HG02870 (cell line): ENCODE measurements at regions not wholly inside any gene's neighbourhood (a gene's known extent, or its start where the extent isn't known, plus 50 kb on each side); places are given as distances from the start of the nearest gene placed in this dataset.

Source experiments
- ATAC-seq: cut with Tn5 transposase; IDR thresholded peaks from one replicate; pipeline ENCODE4 v1.9.1; 2021; ENCODE audit warnings: mild to moderate bottlenecking, moderate library complexity; ENCODE audit not compliant: unreplicated experiment

DNA sequence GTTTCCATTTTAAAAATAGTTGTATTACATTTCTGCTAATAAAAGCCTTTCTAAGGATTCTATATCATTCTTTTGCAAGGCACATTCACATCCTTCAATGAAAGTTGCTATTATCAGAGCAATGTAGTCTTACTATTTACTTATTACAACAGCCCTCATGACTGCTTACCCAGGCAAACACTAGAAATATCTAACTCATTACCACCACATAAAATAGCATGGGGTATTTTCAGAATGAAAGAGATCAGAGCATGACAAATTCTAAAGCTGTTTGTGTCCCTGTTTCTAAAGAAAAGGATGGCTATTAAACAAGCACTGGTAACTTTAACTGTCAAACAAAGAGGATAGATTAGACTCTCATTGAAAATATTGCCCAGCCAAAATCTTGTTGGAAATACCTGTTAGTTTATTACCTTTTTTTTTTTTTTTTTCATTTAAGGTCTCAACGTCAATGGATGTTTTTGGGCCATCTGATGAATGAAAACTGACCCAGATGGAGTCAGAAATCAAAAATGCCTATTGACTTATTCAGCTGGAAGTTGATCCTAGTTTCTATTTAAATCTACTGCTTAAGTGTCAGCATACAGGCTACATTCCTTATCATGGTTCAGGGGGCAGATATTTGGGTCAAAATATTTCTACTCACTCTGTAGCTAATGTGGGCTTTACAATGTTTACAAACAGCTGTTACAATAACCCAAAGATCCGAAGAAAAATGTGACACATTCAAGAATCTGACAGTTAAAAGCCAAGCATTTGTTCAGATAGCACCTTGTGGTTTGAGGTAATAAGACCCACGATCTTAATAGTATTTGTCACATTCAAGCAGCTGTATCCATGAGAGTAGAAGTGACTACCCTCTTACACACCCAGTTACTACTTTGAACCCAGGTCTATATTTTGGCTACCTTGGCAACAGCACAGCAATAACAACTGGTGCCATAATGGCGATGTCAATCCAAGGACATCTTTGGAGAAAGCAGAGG is 554.8 kb upstream of the MEF2C start:
- ATAC-seq = no peak

DNA sequence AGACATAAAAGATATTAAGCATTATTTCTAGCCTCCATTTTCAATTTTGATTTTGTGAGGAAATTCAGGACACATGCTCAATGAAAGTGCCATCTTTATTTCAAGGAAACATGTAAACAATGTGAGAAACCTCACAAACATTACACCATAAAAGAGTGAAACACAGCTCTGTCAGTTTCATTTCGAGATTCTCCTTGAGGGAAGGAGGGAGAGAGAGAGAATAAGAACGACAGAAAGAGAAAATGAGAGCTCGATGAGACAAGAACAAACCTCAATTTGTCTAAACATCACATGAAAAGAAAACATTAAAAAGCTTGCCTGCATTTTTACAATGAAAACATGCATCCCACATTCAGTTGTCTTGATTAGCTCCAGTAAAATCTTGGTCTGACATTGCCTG is 553.5 kb upstream of the MEF2C start:
- ATAC-seq = no peak

DNA sequence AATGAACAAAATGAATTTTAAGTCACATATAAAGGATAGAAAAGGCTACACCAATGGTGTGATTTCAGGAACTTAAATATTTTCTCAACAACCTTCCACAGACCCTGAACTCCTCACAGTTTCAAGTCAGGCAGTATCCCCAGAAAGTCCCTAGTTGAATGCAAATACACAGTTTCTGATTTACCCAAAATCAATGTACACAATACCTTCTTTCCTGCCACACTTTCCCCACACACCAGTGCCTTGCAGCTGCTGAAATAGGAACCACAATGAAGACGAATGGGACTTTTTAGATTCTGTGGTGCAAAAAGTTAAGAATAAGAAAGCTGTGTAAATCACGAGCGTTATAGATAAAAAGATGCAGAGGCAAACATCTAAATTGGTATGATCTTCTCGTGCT is 552.4 kb upstream of the MEF2C start:
- ATAC-seq = peak; percentile 80

DNA sequence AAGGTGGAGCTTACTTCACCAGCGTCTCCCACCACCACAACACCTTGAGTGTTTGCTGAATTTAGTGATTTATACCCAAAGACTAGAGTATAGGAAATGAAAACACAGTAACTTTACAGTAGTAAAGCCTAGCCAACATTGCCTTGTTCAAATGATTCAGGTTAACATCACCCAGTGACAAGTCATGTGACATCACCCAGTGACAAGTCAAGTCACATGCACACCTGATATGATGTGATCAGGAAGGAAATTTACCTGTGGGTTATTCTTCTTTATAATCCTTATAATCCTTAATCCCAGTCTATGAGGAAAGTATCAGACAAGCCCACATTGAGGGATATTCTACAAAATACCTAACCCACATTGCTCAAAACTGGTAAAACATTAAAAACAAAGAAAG is 545.6 kb upstream of the MEF2C start:
- ATAC-seq = no peak

DNA sequence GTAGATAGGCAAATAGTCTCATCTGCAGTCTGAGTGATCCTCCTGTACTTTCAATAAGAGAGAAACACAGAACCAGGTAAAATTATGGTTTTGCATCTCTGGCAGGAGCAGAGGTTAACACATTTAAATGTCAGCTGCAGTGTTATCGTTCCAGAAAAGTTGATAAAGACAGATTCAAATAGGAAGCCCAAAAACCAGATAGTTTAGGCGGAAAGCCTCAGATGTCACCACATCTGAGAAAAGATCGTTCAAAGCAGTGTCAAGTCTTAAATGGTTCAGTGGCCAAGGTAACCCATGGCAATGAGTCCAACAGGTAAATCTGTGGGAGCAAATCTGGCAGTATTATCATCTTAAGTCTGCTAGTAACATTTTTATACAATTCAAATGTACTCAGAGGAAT is 542.1 kb upstream of the MEF2C start:
- no peak for ATAC-seq

DNA sequence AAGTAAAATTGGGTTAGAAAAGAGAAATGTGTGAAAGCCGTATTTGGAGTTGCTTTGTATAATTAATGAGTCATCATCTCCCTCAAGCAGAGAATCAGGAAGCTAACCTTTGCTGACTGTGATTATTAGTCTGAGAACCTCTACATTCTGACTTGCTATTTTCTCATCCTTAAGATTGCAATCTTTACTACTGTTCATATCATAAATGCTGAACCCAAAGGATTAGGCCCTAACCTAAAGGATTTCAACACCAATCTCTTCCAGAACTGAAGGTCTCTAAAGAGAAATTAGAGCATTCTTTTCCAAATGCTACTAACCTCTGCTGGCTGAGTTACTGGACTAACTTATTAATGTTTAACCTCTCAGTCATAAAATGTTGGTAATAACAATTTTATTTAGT is 538.1 kb upstream of the MEF2C start:
- no peak for ATAC-seq

DNA sequence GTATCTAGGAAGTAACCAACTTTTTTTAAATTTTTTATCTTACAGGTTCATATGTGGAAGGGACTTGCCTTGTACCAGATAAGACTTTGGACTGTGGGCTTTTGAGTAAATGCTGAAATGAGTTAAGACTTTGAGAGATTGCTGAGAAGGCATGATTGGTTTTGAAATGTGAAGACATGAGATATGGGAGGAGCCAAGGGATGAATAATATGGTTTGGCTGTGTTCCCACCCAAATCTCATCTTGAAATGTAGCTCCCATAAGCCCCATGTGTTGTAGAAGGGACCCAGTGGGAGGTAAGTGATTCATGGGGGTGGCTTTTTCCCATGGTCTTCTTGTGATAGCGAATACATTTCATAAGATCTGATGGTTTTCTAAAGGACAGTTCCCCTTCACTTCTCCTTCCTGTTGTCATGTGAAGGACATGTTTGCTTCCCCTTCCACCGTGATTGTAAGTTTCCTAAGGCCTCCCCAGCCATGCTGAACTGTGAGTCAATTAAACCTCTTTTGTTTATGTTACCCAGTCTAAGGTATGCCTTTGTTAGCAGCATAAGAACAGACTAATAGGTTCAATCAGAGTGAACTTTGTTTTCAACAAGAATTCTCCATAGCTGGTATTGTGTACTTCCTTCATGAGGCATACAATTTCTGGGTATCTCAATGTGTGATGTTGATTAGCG is 535.6 kb upstream of the MEF2C start:
- no peak for ATAC-seq

DNA sequence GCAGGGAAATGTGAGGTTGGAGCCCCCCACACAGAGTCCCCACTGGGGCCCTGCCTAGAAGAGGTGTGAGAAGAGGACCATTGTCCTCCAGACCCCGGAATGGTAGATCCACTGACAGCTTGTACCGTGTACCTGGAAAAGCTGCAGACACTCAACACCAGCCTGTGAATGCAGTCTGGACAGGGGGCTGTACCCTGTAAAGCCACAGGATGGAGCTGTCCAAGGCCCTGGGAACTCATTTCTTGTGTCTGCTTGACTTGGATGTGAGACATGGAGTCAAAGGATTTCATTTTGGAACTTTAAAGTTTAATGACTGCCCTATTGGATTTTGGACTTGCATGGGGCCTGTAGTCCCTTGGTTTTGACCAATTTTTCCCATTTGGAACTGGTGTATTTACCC is 535.0 kb upstream of the MEF2C start:
- ATAC-seq = no peak

DNA sequence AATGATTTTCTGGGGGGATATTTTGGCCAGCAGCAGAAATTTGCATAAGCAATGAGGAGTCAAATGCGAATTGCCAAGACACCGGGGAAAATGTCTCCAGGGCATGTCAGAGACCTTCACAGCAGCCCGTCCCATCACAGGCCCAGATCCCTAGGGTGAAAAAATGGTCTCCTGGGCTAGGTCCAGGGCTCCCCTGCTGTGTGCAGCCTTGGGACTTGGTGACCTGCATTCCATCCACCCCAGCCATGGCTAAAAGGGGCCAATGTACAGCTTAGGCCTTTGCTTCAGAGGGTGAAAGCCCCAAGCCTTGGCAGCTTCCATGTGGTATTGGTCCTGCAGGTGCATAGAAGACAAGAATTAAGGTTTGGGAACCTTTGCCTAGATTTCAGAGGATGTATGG is 534.5 kb upstream of the MEF2C start:
- no peak for ATAC-seq

DNA sequence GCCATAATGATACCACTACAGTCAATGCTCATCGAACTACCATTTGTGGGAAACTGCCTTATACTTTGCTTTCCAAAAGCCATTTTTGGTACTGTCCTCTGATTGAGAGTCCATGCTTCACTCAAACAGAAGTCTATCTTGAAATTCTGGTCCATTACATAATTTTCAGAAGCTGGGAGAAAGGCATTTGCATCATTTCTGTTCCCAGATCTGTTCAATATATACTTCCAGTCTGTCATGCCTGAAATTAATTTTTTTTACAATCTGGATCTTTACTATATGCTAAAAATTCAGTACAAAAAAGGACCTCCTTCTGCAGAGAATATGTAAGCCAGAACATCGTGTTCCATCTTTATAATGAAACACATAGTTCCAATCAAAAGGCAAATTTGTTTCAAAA is 528.9 kb upstream of the MEF2C start:
- ATAC-seq = no peak

DNA sequence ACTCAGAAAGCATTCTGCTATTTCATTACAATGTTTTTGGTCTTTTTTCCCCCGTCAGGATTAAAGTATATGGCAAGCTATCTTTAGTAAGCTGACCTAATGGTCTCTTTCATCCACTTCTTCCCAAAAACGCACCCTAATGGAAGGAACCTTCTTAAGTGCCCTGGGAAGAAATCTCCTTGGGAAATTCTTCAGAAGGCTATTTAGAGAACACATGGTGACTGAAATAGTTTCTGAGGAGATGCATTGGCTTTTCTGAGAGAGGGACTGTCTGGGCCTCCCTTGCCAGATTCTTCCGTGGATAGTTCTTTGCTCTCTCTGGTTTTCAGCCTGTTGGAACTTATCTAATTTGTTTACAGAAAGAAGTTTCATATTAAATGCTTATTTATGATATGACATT is 524.1 kb upstream of the MEF2C start:
- ATAC-seq = no peak

DNA sequence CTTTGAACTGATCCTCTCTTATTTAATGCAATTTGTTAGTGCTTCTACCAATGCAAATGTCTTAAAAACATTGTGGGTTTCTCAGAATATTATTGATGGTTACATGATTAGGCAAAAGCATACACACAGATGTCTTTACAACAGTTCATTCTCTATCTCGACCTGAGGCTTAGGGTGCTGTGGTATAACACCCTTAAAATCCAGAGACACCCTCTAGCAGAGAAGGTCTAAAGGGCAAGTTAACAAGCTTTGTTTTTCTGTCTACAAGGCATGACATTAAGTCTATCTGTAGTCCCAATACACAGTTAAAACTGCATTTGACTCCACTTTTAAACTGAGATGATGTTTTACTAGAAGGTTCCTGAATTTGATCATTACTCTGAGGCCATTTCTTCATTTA is 518.7 kb upstream of the MEF2C start:
- ATAC-seq = no peak

DNA sequence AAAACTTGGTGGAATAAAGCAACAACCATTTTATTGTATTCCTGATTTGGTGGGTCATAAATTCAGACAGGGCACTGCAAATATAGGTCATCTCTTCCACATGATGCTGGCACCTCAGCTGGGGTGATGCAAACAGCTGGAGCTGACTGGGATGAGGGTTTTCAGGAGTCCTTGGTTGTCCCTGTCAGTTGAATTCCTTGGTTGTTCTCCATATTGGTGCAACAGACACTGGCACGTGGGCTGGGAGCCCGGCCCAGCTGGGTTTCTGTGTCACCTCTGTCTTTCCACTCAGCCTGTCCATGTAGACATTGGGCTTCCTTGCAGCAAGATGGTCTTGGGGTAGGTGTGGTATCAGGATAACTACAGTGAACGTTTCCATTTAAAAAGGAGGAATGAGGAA is 518.0 kb upstream of the MEF2C start:
- no peak for ATAC-seq

DNA sequence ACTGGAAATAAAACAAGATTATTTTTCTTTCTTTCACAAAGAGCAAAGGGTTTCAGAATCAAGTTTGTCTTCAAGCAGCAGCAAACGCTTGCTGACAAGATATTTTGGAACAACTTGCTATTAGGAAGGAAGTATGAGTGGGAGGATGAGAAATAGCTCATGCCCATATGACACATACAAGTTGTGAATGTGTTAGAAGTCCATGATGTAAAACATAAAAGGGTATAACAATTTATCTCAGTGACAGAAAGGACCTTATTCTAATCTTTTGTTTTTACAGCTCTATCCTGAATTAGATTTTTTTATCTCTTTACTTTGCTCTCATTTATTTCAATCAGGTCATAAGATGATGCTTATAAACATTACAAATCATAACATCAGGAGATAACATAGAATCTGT is 516.6 kb upstream of the MEF2C start:
- no peak for ATAC-seq

DNA sequence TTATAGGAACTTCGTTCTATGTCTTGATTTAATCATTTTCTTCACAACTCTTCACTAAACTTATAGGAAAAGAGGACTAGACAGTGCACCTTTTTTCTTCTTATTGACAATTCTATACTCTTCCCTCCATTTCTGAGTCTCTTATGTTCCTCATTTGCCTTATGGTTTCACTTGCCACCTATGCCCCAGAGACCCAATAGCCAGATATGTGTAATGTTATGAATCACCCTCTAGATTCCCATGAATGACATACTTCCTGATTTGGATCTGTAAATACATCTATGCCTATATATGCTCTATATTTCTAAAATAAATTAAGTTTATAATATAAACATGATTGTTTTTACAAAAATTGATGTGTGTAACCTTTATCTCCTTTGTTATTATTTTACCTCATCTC is 514.1 kb upstream of the MEF2C start:
- peak; percentile 47 for ATAC-seq

DNA sequence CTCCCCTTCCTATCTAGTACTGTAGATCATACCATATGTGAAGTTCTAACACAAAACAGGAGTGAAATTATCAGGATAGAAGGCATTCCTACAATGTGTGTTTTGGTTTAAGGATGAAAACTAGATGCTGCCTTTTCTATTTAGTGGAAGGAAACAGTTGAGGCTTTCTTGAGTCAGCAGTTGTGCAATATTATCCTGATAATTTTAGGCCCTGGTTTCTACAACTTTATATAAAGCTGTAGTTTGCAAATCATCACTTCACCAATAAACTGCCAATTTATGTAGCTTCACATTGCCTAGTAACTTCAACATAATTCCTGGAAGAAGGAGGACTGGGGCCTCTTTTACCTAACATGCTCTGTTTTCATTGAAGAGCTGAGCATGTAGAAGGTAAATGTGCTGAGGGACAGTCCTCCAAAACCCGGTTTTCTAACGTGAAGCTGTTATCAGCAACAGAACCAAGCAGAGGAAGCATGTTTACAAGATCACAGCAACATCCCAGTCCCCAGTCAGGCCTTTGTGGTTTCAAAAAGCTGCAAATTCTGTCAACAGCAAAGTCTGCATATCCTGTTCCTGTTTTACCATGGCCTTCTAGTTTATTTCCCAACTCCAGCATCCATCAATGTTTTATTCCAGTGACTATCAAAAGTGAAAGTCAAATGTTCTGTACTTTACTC is 513.4 kb upstream of the MEF2C start:
- ATAC-seq = no peak

DNA sequence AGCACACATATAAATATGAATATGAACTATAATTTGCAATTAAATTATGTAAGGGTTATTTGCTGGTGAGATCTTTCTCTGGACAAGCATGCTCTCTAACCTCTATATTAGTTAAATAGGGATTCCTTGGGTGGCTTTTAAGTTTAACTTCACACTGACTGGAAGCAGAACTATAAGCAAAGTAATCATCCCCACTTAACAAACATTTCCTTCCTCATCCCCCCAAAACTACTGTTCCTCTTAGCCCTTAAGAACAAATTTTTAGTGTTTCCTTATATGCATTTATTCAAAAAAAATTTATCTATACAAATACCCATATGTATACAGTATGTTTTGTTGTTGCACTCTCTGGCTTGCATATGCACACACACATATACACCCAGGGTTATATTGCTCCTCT is 512.1 kb upstream of the MEF2C start:
- ATAC-seq = no peak

DNA sequence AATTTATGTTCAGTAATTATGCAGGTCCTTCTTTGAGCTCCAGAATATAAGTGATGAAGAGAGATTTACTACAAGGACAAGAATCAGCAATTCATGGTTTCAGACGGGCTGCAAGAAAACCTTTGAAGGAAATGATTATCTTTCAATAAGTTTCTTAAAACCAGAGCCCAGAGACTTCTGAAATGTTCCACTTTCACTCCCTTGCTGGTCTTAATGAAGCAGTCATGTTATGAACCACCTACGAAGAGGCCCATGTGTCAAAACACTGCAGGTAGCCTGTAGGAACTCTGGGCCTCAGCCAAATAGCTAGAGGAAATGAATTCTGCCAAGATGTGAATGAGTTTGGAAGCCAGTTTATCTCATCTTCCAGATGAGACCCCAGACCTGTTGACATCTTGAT is 505.9 kb upstream of the MEF2C start:
- no peak for ATAC-seq

DNA sequence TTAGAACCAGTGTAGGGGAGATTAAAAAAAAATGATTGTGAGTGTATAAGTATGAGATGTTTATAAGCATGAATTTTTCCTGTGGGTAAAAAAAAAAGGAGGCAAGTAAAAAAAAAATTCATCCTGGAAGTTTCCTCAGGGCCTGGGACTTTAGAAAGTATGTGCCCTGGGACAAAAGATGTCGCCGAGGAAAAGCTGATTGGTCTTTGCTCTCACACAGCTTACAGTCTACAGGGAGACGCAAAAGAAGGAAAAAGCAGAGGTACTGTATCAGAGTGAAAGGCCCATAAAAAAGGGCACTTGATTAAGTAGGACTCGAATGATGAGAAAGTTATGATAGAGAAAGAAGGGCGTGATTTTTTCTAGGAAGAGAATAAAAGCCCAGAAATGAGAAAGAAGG is 501.4 kb upstream of the MEF2C start:
- no peak for ATAC-seq

DNA sequence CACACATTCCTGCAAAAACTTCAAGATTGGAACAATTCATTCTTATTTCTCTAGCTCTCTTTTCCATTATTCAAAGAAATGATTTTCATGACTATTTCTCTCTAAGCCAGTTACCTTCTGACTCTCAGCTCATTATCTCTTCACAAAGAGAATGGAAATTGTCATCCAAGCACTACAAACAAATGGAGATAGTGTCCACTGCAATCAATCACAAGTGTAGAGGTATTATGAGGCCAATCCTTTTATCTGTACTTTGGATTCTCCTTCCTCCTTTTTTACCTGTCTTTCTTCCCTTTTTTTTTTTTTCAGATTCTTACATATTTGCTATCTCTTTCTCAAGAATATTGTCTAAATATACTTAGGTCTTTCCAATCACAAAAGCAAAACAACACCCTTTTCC is 497.7 kb upstream of the MEF2C start:
- ATAC-seq = no peak

DNA sequence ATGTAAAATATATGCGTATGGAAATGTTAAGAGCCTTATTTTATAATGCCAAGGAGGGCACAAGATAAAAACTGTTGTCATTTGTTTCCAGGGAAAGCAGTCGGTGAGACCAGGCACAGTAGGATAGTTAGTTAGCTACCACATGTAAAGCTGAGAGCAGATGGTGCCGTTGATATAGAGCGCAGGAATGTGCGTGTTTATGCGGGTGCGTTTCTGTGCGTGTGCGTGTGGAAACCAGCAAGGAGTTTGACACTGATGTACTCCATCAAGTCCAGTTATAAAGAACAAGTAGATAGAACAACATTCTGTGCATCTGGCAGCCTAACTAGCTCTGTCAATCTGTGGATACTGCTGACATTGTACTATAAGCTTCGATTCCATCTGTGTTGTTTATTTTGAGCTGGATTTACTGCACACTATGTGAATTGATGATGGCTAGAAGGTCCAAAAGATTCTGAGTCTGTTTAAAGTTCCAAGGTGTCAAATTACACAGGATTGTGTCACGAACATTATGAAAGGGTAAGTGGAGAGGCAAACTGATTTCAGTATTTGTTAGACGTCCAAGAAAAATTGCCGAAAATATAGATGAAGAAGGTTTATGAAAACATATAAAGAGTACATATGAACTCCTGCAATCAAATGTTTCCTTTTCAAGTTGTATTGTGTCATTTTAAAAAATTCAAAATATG is 494.9 kb upstream of the MEF2C start:
- ATAC-seq = no peak
